Choroid plexus epithelial cell (primary cell): ENCODE measurements at regions not wholly inside any gene's neighbourhood (a gene's known extent, or its start where the extent isn't known, plus 50 kb on each side); places are given as distances from the start of the nearest gene placed in this dataset.
"Not testable (repeated sequence)": the region's sequence is repeated elsewhere in the genome, so short reads cannot be mapped to it uniquely, and the experiment has no call there.

Experiments
- DNase-seq: peaks from one replicate; pipeline ENCODE4 v3.0.0-alpha.2; 2010; ENCODE audit warnings: low read depth
- H3K4me3 ChIP-seq: 2 replicates; pipeline ENCODE4 v1.5.1; 2011; ENCODE audit warnings: low read depth, mild to moderate bottlenecking, control low read depth, low read length, moderate library complexity
- CTCF ChIP-seq: conservative IDR thresholded peaks from 2 replicates; pipeline ENCODE4 v1.5.1; 2011; ENCODE audit warnings: low read depth, mild to moderate bottlenecking, control low read depth, inconsistent platforms, low read length, moderate library complexity

GRCh38 chrX:63285375-63285774, 65.8 kb downstream of the SPIN4 start:
- no peak for TF ChIP-seq CTCF
- H3K4me3 ChIP-seq, result no peak overlapping the region
- DNase-seq, result no peak

- no peak for TF ChIP-seq CTCF
- DNase-seq, result no peak
Observed at GRCh38 chrX:63284659-63285058, 66.5 kb downstream of the SPIN4 start.

GRCh38 chrX:63283348-63283747, 67.8 kb downstream of the SPIN4 start:
- TF ChIP-seq CTCF, result no peak
- DNase-seq, result no peak
- H3K4me3 ChIP-seq, result no peak overlapping the region

More at GRCh38 chrX:63284659-63285058, 66.5 kb downstream of the SPIN4 start:
- no peak overlapping the region for H3K4me3 ChIP-seq

- H3K4me3 ChIP-seq, result no peak overlapping the region
- no peak for DNase-seq
- TF ChIP-seq CTCF, result no peak
Observed at GRCh38 chrX:63282828-63283227, 68.3 kb downstream of the SPIN4 start.

- no peak for DNase-seq
- no peak for TF ChIP-seq CTCF
Observed at GRCh38 chrX:63282077-63282476, 69.1 kb downstream of the SPIN4 start.

GRCh38 chrX:63281465-63281864, 69.7 kb downstream of the SPIN4 start:
- no peak for DNase-seq
- no peak for TF ChIP-seq CTCF
- no peak overlapping the region for H3K4me3 ChIP-seq

More at GRCh38 chrX:63282077-63282476, 69.1 kb downstream of the SPIN4 start:
- H3K4me3 ChIP-seq, result no peak overlapping the region

- H3K4me3 ChIP-seq, DNase-seq: not testable (repeated sequence)
Observed at GRCh38 chrX:63277394-63277793, 73.7 kb downstream of the SPIN4 start.

GRCh38 chrX:63275127-63275526, 76.0 kb downstream of the SPIN4 start:
- H3K4me3 ChIP-seq, result no peak overlapping the region
- peak; percentile 45 for TF ChIP-seq CTCF
- peak; percentile 10 for DNase-seq
